ENCODE measurements at regions not wholly inside any gene's neighbourhood (a gene's known extent, or its start where the extent isn't known, plus 50 kb on each side); places are given as distances from the start of the nearest gene placed in this dataset.

GRCh38 chr1:242639104-242639503, 114.6 kb upstream of the PLD5 start:
- TF ChIP-seq CTCF (IDR thresholded peaks at IDR 0.05) (no peak), POLR2A (IDR thresholded peaks at IDR 0.05) (no peak)

Data from testis (tissue), 2 donors.